ENCODE measurements at regions not wholly inside any gene's neighbourhood (a gene's known extent, or its start where the extent isn't known, plus 50 kb on each side); places are given as distances from the start of the nearest gene placed in this dataset.
"Not testable (repeated sequence)": the region's sequence is repeated elsewhere in the genome, so short reads cannot be mapped to it uniquely, and the experiment has no call there.

DNA sequence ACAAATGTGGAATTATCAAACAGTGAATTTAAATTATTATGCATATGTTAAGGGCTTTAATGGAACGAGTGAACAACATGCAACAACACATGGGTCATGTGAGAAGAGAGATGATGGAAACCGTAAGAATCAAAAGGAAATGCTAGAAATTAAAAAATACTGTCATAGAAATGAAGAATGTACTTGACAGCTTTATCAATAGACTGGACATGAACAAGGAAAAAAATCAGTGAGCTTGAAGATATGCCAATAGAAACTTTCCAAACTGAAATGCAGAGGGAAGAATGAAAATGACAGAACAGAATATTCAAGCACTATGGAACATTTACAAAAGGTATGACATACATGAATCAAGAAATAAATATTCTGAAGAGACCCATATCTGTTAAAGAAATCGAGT lies 117.7 kb upstream of the KCNJ3 start:
- DNase-seq (ENCODE audit: insufficient read length, low spot score) = no peak
- no peak for FAIRE-seq

DNA sequence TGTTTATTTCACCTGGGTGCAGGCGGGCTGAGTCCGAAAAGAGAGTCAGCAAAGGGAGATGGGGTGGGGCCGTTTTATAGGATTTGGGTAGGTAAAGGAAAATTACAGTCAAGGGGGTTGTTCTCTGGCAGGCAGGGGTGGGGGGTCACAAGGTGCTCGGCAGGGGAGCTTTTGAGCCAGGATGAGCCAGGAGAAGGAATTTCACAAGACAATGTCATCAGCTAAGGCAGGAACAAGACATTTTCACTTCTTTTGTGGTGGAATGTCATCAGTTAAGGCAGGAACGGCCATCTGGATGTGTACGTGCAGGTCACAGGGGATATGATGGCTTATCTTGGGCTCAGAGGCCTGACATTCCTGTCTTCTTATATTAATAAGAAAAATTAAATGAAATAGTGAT lies 115.8 kb upstream of the KCNJ3 start:
- not testable (repeated sequence) for DNase-seq (ENCODE audit: insufficient read length, low spot score); FAIRE-seq

DNA sequence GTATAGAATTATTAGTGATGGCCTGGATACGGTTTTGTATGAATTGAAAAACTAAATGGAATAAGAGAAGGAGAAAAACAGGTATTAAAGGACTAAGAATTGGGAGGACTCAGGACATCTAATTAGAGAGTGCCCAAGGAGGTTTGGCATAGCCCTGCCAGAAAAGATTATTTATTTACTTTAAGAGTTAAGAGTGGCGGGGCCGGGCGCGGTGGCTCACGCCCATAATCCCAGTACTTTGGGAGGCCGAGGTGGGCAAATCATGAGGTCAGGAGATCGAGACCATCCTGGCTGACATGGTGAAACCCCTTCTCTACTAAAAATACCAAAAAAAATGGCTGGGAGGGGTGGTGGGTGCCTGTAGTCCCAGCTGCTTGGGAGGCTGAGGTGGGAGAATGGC lies 115.2 kb upstream of the KCNJ3 start:
- not testable (repeated sequence) for DNase-seq (ENCODE audit: insufficient read length, low spot score); FAIRE-seq

DNA sequence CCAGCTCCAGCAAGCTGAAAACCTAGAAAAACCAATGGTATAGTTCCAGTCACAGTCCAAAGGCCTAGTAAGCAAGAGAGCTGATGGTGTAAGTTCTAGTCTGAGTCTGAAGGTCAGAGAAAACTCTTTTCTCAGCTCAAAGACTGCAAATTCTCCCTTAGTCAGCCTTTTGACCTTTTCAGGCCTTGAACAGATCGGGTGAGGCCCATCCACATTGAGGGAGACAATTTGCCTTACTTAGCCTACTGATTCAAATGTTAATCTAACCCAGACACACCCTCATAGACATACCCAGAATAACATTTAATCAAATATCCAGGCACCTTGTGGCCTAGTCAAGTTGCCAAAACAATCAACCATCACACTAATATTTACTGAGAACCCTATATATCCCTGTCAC lies 110.8 kb upstream of the KCNJ3 start:
- FAIRE-seq (no peak), DNase-seq (ENCODE audit: insufficient read length, low spot score) (no peak)

DNA sequence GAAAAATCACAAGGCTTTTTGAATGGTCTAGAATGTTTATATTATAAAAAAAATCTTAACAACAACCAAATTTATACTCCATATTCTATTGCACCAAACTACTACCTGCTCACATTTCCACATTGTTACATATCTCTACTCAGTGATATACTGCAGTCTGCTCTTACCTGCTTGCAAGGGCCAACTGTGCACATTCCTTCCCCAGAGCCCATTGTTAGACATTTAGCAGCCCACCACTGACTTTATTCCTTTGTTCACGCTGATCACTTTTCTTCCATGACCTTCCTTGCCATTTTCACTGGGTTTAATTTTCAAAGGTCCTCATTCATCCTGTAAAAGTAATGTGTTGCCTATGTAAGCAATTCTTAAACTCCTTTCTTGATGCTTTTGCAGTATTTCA lies 109.7 kb upstream of the KCNJ3 start:
- FAIRE-seq = no peak
- DNase-seq (ENCODE audit: insufficient read length, low spot score) = no peak

DNA sequence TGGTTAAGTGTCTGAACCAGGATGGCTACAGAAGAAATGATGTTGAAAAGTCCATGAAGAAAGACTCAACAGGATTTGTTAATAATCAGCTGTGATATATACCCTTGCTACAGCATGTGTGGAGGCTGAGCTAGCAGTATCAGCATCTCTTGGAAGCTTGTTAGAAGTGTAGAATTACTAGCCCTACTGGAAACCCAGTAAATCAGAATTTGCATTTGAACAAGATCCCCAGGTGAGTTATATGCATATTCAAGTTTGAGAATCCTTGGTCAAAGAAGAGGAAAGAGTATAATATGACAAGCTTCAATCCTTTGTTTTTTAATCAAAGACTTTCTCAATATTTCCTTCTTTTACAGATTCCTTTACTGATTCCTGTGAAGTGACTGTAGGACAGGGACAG lies 109.0 kb upstream of the KCNJ3 start:
- FAIRE-seq (no peak), DNase-seq (ENCODE audit: insufficient read length, low spot score) (no peak)

DNA sequence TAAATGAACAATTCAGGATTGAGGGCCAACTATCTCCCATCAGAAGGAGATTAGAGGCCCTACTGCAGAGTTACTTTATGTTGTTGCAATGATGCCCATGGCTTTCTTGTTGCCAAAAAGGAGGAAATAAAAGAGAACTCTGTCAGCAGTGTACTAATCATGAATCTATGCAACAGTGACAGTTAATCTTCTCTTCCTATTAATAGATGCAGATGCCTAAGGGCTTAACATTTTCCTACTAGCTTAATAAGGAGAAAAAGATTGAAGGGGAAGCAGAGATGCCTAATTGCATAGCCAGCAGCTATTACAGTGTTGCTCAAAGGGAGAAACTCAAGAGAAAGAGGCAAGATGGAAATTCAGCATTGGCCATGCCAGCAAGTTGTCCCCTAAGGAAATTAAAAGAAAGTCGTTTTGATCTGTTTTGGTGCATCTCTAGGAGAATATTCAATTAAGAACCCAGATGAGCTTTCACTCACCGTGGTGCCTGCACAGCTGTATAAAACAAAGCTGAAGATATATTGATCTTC lies 107.1 kb upstream of the KCNJ3 start:
- DNase-seq (ENCODE audit: insufficient read length, low spot score) = no peak
- no peak for FAIRE-seq

DNA sequence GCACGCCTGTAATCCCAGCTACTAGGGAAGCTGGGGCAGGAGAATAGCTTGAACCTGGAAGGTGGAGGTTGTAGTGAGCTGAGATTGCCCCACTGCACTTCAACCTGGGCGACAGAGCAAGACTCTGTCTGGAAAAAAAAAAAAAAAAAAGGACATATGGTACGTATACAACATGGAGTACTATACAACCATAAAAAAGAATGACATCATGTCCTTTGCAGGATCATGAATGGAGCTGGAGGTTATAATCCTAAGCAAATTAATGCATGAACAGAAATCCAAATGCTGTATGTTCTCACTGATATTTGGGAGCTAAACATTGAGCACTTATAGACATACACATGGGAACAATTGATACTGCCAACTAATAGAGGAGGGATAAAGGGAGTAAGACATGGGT lies 99.3 kb upstream of the KCNJ3 start:
- DNase-seq (ENCODE audit: insufficient read length, low spot score) = no peak
- no peak for FAIRE-seq

DNA sequence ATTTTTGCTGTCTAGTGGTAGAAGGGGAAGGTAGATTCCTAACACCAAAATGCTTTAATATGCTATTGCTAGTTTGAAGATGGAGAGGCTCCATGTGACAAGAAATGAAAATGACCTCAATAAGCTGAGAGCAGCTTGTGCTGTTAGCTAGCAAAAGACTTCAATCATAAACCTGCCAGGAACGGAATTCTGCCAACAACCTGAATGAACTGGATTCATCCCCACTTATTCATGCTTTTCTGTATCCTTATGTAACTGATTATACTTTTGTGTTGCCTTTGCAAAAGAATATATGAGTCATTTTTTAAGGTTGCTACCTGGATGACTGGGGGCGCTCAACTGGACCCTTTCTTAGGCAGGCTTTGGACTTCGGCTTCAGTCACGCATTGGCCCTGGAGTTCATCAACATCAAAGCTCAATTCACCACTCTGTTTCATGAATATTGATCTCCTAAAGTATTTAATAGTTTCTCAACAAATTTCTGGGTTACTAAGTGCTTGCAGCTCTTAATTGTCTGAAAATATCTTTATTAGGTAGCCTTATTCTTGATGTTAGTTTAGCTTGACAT lies 97.5 kb upstream of the KCNJ3 start:
- FAIRE-seq = no peak
- no peak for DNase-seq (ENCODE audit: insufficient read length, low spot score)

DNA sequence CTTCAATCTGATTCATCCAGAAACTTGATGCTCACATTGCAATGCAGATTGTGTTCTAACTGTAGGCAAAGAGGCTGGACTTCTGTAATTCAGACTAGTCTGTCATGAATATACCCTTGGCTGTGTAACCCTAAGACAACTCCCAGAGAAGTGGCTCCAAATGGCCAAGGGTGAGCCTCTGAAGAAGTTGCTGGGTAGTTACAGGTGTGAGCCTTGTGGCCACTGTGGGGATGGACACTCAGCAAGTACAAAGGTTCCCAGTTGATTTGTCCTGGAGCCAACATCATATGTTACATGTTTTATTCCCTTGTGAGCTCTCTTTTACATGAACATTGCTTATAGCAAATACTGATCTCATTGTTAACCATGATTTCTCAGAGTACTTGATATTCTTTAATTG lies 94.8 kb upstream of the KCNJ3 start:
- FAIRE-seq (no peak), DNase-seq (ENCODE audit: insufficient read length, low spot score) (no peak)

DNA sequence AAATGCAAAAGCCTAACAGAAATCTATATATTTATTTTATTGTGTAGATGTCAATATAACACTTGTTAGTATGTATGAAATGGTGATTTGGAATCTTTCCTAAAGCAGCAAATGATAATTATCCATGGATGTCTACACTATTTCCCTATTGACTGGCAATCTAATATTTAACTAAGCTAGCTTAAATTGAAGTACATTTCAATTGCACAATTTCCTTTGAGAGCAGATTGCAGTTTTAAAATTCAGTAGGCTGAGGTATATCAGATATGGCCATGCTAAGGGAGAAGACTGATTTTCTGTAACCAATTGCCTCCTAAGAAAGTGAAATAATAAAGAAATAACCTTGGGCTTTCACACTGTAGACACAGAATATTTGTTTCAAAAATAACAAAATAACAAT lies 90.1 kb upstream of the KCNJ3 start:
- no peak for DNase-seq (ENCODE audit: insufficient read length, low spot score)
- FAIRE-seq = no peak

DNA sequence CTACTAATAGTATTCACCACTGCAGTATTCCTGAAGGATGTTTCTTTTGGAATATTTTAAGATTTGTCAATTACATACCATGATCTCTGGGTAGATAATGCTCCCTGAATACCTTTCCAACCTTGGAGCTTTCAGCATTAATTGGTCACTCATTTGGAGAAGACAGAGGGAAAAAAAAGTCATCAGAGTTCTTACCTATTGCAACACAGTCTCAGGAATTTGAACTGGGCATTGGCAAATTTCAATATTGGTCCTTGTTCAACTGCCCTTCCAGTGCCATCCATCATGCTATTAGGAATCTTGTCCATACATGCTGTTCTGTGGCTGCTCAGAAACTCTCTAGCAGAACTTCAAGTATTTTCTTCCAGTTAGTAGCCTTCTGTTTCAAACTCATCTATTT lies 83.6 kb upstream of the KCNJ3 start:
- DNase-seq (ENCODE audit: insufficient read length, low spot score) (no peak), FAIRE-seq (no peak)

DNA sequence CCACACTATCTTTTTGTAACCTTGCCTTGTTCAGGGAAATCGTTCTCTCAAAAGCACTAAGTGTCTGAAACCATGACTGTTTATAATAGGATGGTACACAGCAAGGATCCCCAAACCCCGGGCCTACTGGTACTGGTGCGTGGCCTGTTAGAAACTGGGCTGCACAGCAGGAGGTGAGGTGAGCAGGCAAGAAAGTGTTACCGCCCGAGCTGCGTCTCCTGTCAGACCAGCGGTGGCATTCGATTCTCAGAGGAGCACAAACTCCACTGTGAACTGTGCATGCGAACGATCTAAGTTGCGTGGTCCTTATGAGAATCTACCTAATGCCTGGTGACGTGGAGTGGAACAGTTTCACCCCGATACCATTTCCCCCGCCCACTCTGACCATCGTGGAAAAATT lies 81.8 kb upstream of the KCNJ3 start:
- DNase-seq (ENCODE audit: insufficient read length, low spot score) (no peak), FAIRE-seq (no peak)

DNA sequence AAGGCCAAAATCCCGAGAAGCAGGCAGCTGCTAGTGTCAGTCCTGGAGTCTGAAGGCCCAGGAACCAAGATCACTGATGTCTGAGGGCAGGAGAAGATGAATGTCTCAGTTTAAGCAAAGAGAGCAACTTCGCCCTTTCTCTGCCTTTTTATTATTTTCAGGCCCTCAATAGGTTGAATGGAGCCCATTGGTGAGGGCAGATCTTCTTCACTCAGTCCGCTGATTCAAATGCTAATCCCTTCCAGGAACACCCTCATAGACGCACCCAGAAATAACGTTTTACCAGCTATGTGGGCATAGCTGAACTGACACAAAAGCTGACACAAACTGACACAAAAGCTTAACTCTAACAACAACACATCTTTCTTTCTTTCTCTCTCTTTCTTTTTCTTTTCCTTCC lies 78.0 kb upstream of the KCNJ3 start:
- DNase-seq (ENCODE audit: insufficient read length, low spot score) (no peak), FAIRE-seq (no peak)

DNA sequence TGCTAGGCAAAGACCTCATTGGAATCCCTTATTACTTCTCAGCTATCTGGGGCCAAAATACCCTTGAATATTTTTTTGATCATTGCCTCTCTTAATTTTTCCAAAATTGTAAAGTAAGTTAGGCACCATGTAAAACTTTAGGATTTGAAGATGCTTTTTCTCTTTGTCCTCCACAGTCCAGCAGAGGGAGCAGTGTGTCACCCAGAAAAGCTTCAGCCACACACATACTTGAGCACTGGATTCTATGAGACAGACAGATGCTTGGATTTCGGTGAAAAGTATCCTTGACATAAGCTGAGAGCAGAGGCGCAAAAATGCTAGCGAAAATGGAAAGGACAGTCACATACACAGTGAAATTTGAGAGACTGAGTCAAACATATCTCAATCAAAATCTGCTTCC lies 74.7 kb upstream of the KCNJ3 start:
- FAIRE-seq (no peak), DNase-seq (ENCODE audit: insufficient read length, low spot score) (peak; percentile 34)

DNA sequence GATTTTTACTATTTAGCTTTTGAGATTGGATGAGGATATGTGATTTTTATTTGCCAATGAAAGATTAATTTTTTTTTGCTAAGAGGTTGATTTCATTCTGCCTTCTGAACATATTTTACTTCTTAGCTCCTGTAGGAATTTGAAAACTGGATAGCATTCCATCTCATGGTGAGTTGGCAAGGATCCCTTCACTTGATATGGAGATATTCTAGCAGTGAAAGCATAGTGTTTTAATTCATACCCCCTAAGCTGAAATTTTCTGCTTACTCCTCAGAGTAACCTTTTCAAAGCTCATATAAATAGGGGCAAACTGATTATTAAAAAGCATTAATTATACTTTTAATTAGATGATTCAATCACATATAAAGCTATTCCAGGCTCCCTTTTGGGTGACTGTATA lies 61.0 kb upstream of the KCNJ3 start:
- FAIRE-seq = no peak

DNA sequence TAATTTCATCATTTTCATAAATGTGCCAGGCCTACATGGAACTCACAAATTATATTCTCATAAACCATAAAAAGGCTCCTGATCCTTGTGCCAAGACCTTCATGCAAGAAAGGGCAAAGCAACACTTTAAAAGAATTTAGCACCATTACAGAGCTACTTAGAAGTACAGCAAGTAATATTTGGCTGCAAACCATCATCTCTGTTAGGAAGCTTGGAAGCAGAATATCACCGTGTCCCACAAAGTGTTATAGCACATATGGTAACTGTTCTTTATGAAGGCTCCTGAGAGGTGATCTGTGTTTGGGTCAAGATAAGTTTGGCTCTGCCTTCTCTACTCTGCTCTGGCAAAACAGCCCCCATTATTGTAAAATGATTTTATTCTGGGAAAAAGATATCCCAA lies 59.7 kb upstream of the KCNJ3 start:
- no peak for FAIRE-seq

More for the DNA sequence above, 61.0 kb upstream of the KCNJ3 start:
- no peak for DNase-seq (ENCODE audit: insufficient read length, low spot score)

DNA sequence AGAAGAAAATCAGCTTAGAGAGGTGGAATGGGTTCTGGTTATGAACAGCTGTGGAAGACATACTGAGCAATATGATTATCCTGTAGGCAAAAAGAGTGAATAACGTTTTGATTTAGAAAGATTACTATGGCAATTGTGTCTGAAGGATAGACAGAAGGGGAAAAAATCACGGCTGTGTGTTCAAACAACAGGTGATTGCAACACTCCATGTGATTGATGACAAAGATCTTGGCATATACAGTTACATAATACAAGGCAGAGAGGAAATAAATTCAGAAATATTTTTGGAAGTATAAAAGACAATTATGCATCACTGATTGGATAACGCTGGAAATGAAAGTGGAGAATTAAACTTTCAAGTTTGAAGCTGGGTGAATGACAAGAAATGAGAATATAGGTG lies 58.5 kb upstream of the KCNJ3 start:
- FAIRE-seq = no peak

More for the DNA sequence above, 59.7 kb upstream of the KCNJ3 start:
- DNase-seq (ENCODE audit: insufficient read length, low spot score) = no peak

More for the DNA sequence above, 58.5 kb upstream of the KCNJ3 start:
- no peak for DNase-seq (ENCODE audit: insufficient read length, low spot score)

All from HTR-8/SVneo (cell line).